RWPE1 (cell line): ENCODE measurements at regions not wholly inside any gene's neighbourhood (a gene's known extent, or its start where the extent isn't known, plus 50 kb on each side); places are given as distances from the start of the nearest gene placed in this dataset.
"Not testable (repeated sequence)": the region's sequence is repeated elsewhere in the genome, so short reads cannot be mapped to it uniquely, and the experiment has no call there.

Experiments
- CTCF ChIA-PET: fragments of 350-600 bp; sonication (Branson Sonifier 250); formaldehyde crosslinking; extraction: SDS; loops from one replicate; lab custom pipeline; 2021; lab: Yijun Ruan, JAX
- POLR2A ChIA-PET: fragments of 400-600 bp; formaldehyde crosslinking; extraction: SDS; loops from one replicate; lab custom pipeline; 2020; ENCODE audit warnings: antibody characterized with exemption; ENCODE audit not compliant: low non-redundant PET; lab: Yijun Ruan, JAX
- DNase-seq: peaks from one replicate; pipeline ENCODE4 v3.0.0; 2012; ENCODE audit warnings: low spot score
- H3K27ac ChIP-seq: fragments of 450-650 bp; 2 replicates; pipeline ENCODE4 v1.5.1; 2017
- TF ChIP-seq, protein P1 (sequence below): fragments of 450-650 bp; conservative IDR thresholded peaks from 2 replicates; pipeline ENCODE4 v1.5.1; 2017; ENCODE audit warnings: low read depth, mild to moderate bottlenecking

DNA sequence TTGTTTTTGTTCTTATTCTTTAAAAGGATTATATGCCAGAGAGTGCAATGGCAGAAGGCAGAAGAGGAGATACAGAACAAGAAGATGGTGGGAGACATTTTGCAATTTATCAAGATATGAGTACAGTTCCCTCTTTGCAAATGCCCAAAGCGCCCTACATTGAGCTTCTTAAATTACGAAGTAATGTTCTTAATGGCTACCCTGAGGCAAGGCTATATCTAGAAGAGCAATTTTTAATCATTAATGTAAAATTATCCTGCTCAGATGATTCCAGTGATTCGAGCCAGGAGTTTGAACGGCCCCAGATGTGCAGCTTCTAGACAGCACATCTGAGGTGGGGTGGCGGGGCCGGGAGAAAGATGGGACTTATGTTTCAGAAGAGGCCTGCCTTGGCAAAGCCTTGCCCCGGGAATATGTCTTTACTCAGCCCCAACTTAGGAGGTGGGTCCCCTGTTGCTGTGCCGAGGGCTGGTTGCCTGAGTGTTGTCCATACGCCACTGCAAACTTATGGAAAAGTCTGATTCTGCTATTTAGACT lies 84.9 kb upstream of the MLN start:
- CTCF ChIA-PET, result no interaction called here
- no peak overlapping the region for H3K27ac ChIP-seq
- DNase-seq, result no peak
- TF ChIP-seq, protein P1, sequence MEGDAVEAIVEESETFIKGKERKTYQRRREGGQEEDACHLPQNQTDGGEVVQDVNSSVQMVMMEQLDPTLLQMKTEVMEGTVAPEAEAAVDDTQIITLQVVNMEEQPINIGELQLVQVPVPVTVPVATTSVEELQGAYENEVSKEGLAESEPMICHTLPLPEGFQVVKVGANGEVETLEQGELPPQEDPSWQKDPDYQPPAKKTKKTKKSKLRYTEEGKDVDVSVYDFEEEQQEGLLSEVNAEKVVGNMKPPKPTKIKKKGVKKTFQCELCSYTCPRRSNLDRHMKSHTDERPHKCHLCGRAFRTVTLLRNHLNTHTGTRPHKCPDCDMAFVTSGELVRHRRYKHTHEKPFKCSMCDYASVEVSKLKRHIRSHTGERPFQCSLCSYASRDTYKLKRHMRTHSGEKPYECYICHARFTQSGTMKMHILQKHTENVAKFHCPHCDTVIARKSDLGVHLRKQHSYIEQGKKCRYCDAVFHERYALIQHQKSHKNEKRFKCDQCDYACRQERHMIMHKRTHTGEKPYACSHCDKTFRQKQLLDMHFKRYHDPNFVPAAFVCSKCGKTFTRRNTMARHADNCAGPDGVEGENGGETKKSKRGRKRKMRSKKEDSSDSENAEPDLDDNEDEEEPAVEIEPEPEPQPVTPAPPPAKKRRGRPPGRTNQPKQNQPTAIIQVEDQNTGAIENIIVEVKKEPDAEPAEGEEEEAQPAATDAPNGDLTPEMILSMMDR, result no peak
- POLR2A ChIA-PET, result no interaction called here

DNA sequence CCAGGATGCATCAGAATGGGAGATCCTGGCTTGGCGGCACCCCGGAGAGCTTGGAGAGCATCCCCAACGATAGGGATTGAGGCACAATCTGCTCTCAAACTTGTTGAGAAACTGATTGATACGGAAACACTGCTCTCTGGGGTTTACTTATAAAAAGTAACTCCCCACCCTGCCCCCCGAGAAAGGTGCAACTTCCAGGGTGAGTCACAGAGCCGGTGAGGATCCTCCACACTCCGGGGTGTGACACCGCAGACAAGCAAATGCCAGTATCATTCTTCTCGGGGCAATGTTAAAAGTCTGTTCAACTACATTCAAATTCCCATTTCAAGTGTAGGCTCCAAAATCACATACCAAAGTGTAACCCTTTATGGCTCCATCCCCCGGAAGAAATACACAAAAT lies 84.4 kb upstream of the MLN start:
- POLR2A ChIA-PET, result no interaction called here

DNA sequence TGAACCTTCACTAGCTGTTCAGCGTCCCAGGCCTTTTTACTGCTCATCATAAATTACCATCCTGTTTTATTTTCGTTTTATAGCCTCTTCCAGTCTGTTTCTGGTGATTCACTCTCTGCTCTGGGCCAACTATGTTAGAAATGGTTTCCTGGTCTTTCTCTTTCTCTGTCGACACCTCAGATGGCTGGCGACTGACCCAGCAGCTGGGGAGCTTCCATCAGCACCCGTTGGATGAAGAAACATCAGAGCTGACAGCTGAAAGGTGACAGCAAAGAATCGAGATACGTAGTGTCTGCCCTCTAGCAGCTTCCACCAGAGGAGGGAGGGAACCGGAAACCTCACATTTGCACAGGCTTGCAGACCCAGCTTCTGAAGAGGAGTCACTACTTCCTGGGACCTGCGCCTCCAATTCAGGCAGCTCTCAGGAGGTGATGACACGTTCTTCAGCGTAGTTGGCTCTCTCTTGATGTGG lies 82.9 kb upstream of the MLN start:
- peak overlapping the region; percentile 73 for H3K27ac ChIP-seq
- TF ChIP-seq, protein P1, result no peak
- POLR2A ChIA-PET, result no interaction called here
- CTCF ChIA-PET, result interaction anchor here (0.7 kb wide), 1 partner anchor 1090 kb away, joined by 4 read pairs; no protein-coding TSS in a partner anchor
- peak; percentile 28 for DNase-seq

More for the DNA sequence above, 84.4 kb upstream of the MLN start:
- DNase-seq, result no peak
- no peak overlapping the region for H3K27ac ChIP-seq
- TF ChIP-seq, protein P1, result no peak
- CTCF ChIA-PET, result no interaction called here

DNA sequence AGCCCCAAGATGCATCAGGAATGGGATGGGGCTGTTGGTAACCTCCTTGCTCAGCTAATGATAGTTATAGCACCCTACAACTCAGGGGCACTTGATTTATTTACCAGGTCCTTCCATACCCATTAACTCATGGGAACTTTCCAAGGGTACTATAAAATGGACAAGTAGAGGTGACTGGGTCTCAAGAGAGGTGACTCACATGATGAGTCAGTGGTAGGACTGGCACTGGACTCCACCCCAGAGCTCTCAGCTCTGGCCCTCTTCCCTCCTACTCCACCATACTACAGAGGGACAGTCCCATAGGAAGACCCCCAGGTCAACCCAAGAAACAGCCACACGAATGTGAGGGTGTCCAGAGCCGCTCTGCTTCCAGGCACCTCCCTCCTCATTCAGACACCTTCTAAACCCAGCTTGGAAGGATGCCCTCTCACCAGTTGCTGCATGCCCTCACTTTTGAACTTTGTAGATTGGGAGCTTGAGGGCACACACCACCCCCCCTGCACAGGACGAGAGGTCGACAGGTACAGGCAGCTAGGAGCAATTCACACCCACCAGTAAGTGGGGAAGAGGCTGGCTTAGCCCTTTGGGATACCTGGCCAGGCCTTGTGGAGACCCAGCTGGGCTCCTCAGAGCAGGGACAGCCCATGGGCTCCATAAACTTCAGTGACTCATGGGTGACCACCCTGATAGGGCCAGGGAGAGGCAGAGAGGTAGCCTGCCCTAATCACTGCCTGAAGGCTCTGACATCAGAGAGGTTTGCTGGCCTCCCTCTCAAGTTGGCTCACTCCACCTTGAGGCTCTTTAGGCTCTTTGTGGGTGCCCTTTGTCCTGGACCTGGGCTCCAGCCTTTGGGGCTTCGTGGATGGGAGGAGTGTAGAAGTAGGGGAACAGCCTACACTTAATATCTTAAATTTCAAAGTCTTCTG lies 81.6 kb upstream of the MLN start:
- CTCF ChIA-PET, result no interaction called here
- TF ChIP-seq, protein P1, result no peak
- peak; percentile 69 for DNase-seq
- POLR2A ChIA-PET, result interaction anchor here (0.7 kb wide), 1 partner anchor 11 kb away, joined by 6 read pairs; no protein-coding TSS in a partner anchor
- H3K27ac ChIP-seq, result peak overlapping the region; percentile 73

DNA sequence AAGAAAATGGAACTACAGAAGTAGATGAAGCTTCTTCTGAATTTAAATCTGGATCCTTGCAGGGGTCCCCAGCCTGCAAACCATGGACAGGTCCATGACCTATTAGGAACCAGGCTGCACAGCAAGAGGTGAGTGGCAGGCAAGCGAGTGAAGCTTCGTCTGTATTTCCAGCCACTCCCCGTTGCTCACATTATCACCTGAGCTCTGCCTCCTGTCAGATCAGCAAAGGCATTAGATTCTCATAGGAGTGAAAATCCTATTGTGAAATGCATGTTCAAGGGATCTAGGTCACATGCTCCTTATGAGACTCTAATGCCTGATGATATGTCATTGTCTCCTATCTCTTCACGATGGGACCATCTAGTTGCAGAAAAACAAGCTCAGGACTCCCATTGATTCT lies 79.8 kb upstream of the MLN start:
- H3K27ac ChIP-seq, POLR2A ChIA-PET, DNase-seq, CTCF ChIA-PET: not testable (repeated sequence)

DNA sequence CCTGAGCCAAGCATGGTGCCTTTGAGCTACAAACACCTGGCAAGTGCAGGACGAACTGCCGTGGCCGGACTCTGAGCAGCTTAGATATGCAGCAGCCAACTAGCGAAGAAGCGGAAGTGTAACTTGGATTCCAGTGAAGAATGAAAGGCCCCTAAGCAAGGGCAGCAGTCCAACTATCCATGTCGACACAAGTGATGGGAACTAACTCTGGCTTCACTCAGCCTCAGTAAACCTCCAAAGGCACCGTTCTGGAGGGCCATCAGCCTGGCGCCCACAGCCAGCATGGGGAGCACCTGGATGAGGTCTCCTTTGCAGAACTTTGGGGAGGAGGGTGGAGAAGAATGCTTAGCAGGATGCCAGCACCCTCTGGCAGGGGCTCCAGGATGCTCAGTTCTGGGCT lies 78.4 kb upstream of the MLN start:
- ChIA-PET POLR2A (no interaction called here), CTCF (interaction anchor here (0.6 kb wide), 1 partner anchor 246 kb away, joined by 3 read pairs; no protein-coding TSS in a partner anchor)
- TF ChIP-seq, protein P1, result no peak
- peak overlapping the region; percentile 56 for H3K27ac ChIP-seq
- DNase-seq, result no peak
